H1 (cell line): ENCODE measurements at regions not wholly inside any gene's neighbourhood (a gene's known extent, or its start where the extent isn't known, plus 50 kb on each side); places are given as distances from the start of the nearest gene placed in this dataset.

Experiments
- BACH1 ChIP-seq: IDR thresholded peaks from 2 replicates; pipeline ENCODE4 v1.6.1; 2012; ENCODE audit warnings: low read length, improper control_type of control experiment
- CEBPB ChIP-seq: IDR thresholded peaks from 2 replicates; pipeline ENCODE4 v1.6.1; 2012; ENCODE audit warnings: low read depth, low read length
- SRF ChIP-seq: IDR thresholded peaks from 2 replicates; pipeline ENCODE4 v1.6.1; 2011; ENCODE audit warnings: mild to moderate bottlenecking, low read depth, low read length, moderate library complexity
- TAF7 ChIP-seq: optimal IDR thresholded peaks from 2 replicates; pipeline ENCODE3; 2011; ENCODE audit warnings: low read depth, mild to moderate bottlenecking, inconsistent platforms, low read length, moderate library complexity, borderline replicate concordance

DNA sequence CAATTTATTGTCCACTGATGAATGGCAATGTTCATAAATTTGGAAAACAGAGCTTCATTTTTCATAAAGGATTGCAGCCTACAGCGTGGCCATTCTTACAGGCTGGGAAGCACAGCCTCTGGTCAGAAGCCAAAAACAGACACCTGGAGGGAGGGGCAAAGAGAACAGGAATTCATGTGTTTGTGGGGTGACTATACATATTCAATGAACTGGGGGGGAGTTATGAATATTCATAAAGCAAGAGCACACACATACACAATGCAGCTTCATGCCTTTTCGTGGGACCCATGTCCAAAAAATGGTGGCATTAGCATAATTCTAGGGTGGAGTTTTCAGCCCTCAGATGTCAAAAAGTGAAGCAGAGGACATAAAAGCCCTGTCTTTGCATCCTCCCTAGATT lies 173.3 kb downstream of the VEGFC start (continued):
- TF ChIP-seq SRF (no peak), TAF7 (no peak), CEBPB (no peak), BACH1 (no peak)
